Trophoblast cell (in vitro differentiated cells and primary cell): ENCODE measurements at regions not wholly inside any gene's neighbourhood (a gene's known extent, or its start where the extent isn't known, plus 50 kb on each side); places are given as distances from the start of the nearest gene placed in this dataset.
"Not testable (repeated sequence)": the region's sequence is repeated elsewhere in the genome, so short reads cannot be mapped to it uniquely, and the experiment has no call there.

ENCODE experiments used
- DNase-seq, 2 donors: peaks; one replicate each; pipeline ENCODE4 v3.0.0-alpha.2; 2016
- H2AFZ ChIP-seq: 2 replicates; pipeline ENCODE4 v1.6.1; 2013; ENCODE audit warnings: low read length, moderate library complexity, mild to moderate bottlenecking; ENCODE audit not compliant: insufficient read depth, poor library complexity
- H2AK5ac ChIP-seq: 2 replicates; pipeline ENCODE4 v1.6.1; 2013; ENCODE audit warnings: mild to moderate bottlenecking, low read length
- H2BK120ac ChIP-seq: 2 replicates; pipeline ENCODE4 v1.6.1; 2013; ENCODE audit warnings: low read length, mild to moderate bottlenecking, moderate library complexity; ENCODE audit not compliant: insufficient read depth, poor library complexity
- H2BK12ac ChIP-seq: 2 replicates; pipeline ENCODE4 v1.6.1; 2013; ENCODE audit warnings: mild to moderate bottlenecking, low read length, moderate library complexity
- H2BK5ac ChIP-seq: 2 replicates; pipeline ENCODE4 v1.6.1; 2013; ENCODE audit warnings: low read length, low read depth, moderate library complexity, mild to moderate bottlenecking; ENCODE audit not compliant: poor library complexity
- H3K14ac ChIP-seq: 2 replicates; pipeline ENCODE4 v1.6.1; 2013; ENCODE audit warnings: mild to moderate bottlenecking, low read length
- H3K18ac ChIP-seq: 2 replicates; pipeline ENCODE4 v1.6.1; 2013; ENCODE audit warnings: mild to moderate bottlenecking, low read length
- H3K23ac ChIP-seq: 2 replicates; pipeline ENCODE4 v1.6.1; 2013; ENCODE audit warnings: low read length
- H3K27ac ChIP-seq: 2 replicates; pipeline ENCODE4 v1.5.1; 2013; ENCODE audit warnings: low read depth, mild to moderate bottlenecking, inconsistent platforms, low read length, moderate library complexity
- H3K27me3 ChIP-seq: 2 replicates; pipeline ENCODE4 v1.6.1; 2013; ENCODE audit warnings: inconsistent platforms, mild to moderate bottlenecking, low read length, moderate library complexity; ENCODE audit not compliant: insufficient read depth
- H3K36me3 ChIP-seq, 2 experiments: 1 replicate in 1 of 2; 2 replicates in 1 of 2; pipeline ENCODE4 v1.6.1; 2013; ENCODE audit warnings: low read length in 2 of 2, mild to moderate bottlenecking in 2 of 2, moderate library complexity in 1 of 2; ENCODE audit not compliant: insufficient read depth in 2 of 2, control insufficient read depth in 1 of 2
- H3K4ac ChIP-seq: 2 replicates; pipeline ENCODE4 v1.6.1; 2013; ENCODE audit warnings: low read depth, mild to moderate bottlenecking, low read length, moderate library complexity
- H3K4me1 ChIP-seq, 2 experiments: 1 replicate in 1 of 2; 2 replicates in 1 of 2; pipeline ENCODE4 v1.6.1; 2013; ENCODE audit warnings: low read length in 2 of 2, mild to moderate bottlenecking in 2 of 2, moderate library complexity in 1 of 2; ENCODE audit not compliant: insufficient read depth in 2 of 2, control insufficient read depth in 1 of 2
- H3K4me2 ChIP-seq: 2 replicates; pipeline ENCODE4 v1.6.1; 2013; ENCODE audit warnings: inconsistent platforms, mild to moderate bottlenecking, low read length, moderate library complexity
- H3K4me3 ChIP-seq: 2 replicates; pipeline ENCODE4 v1.5.1; 2013; ENCODE audit warnings: mild to moderate bottlenecking, low read depth, low read length, inconsistent platforms
- H3K79me1 ChIP-seq: one replicate; pipeline ENCODE4 v1.6.1; 2013; ENCODE audit warnings: low read length
- H3K79me2 ChIP-seq: 2 replicates; pipeline ENCODE4 v1.6.1; 2013; ENCODE audit warnings: low read length, mild to moderate bottlenecking; ENCODE audit not compliant: control insufficient read depth, insufficient read depth, poor library complexity
- H3K9ac ChIP-seq: 2 replicates; pipeline ENCODE4 v1.6.1; 2013; ENCODE audit warnings: mild to moderate bottlenecking, low read length
- H3K9me3 ChIP-seq: 2 replicates; pipeline ENCODE4 v1.6.1; 2013; ENCODE audit warnings: low read depth, mild to moderate bottlenecking, control low read depth, inconsistent platforms, low read length; ENCODE audit not compliant: insufficient read depth
- H4K12ac ChIP-seq: 2 replicates; pipeline ENCODE4 v1.6.1; 2013; ENCODE audit warnings: low read depth, mild to moderate bottlenecking, low read length, moderate library complexity
- H4K8ac ChIP-seq: 2 replicates; pipeline ENCODE4 v1.6.1; 2013; ENCODE audit warnings: low read depth, mild to moderate bottlenecking, low read length, moderate library complexity
- H4K91ac ChIP-seq: one replicate; pipeline ENCODE4 v1.6.1; 2013; ENCODE audit warnings: low read depth, mild to moderate bottlenecking, low read length, moderate library complexity
- WGBS: extraction: QIAGEN DNeasy Blood & Tissue Kit; methylation state at CpG from one replicate; pipeline ENCODE4 v1.1.7; 2013; ENCODE audit warnings: missing lambda C conversion rate; ENCODE audit not compliant: insufficient read length, insufficient coverage; ENCODE audit errors: extremely low coverage; 5-methylcytosine and 5-hydroxymethylcytosine counted together

GRCh38 chr12:33076401-33076800 lies 179.8 kb upstream of the PKP2 start:
- H3K18ac ChIP-seq, H2BK12ac ChIP-seq, H3K27me3 ChIP-seq, H3K9ac ChIP-seq, DNase-seq, H3K4me3 ChIP-seq, H3K4ac ChIP-seq, H3K14ac ChIP-seq, H3K79me2 ChIP-seq, H3K27ac ChIP-seq, H3K79me1 ChIP-seq, H3K9me3 ChIP-seq, H4K8ac ChIP-seq, H2BK120ac ChIP-seq, H3K4me2 ChIP-seq, H3K23ac ChIP-seq, H3K36me3 ChIP-seq, H2AFZ ChIP-seq, H2BK5ac ChIP-seq, H2AK5ac ChIP-seq, H4K91ac ChIP-seq, H4K12ac ChIP-seq, H3K4me1 ChIP-seq: not testable (repeated sequence)
- WGBS, result no CpG with 5 or more reads among the region's 9 CpGs

- not testable (repeated sequence) for H3K79me2 ChIP-seq, H3K9me3 ChIP-seq, H3K27ac ChIP-seq, H4K91ac ChIP-seq, H2AFZ ChIP-seq, H3K14ac ChIP-seq, H3K79me1 ChIP-seq, H2BK5ac ChIP-seq, H3K4ac ChIP-seq, H3K4me3 ChIP-seq, H4K8ac ChIP-seq, H3K4me1 ChIP-seq, H3K9ac ChIP-seq, H3K18ac ChIP-seq, H3K27me3 ChIP-seq, H3K36me3 ChIP-seq, H3K23ac ChIP-seq, H2BK120ac ChIP-seq, DNase-seq, H4K12ac ChIP-seq, H2AK5ac ChIP-seq, H3K4me2 ChIP-seq, H2BK12ac ChIP-seq
- no CpG with 5 or more reads among the region's 25 CpGs for WGBS
Observed at GRCh38 chr12:33075130-33075766, 178.7 kb upstream of the PKP2 start.

- H3K4me2 ChIP-seq, result no peak overlapping the region
- H3K9me3 ChIP-seq, result peaks cover 3% of the 10 kb centered on the region
- no peak overlapping the region for H2AFZ ChIP-seq
- no peak for DNase-seq
- H2AK5ac ChIP-seq, result no peak overlapping the region
- no peak overlapping the region for H2BK5ac ChIP-seq
- no peak overlapping the region for H3K18ac ChIP-seq
- H3K27ac ChIP-seq, result no peak overlapping the region
- no peak overlapping the region for H4K8ac ChIP-seq
- H4K91ac ChIP-seq, result no peak overlapping the region
- H2BK12ac ChIP-seq, result no peak overlapping the region
- H4K12ac ChIP-seq, result no peak overlapping the region
- no peaks in the 10 kb centered on the region for H3K36me3 ChIP-seq
- H3K4me1 ChIP-seq, result no peaks in the 10 kb centered on the region
- H3K27me3 ChIP-seq, result no peaks in the 10 kb centered on the region
- no peaks in the 10 kb centered on the region for H3K79me2 ChIP-seq
- no peak overlapping the region for H3K23ac ChIP-seq
- H3K4ac ChIP-seq, result no peak overlapping the region
- no peak overlapping the region for H3K14ac ChIP-seq
- H3K79me1 ChIP-seq, result no peaks in the 10 kb centered on the region
- H3K4me3 ChIP-seq, result no peak overlapping the region
- no peak overlapping the region for H2BK120ac ChIP-seq
- no peak overlapping the region for H3K9ac ChIP-seq
Observed at GRCh38 chr12:33061844-33062243, 165.3 kb upstream of the PKP2 start.

GRCh38 chr12:33054371-33054770 lies 157.8 kb upstream of the PKP2 start:
- no peaks in the 10 kb centered on the region for H3K36me3 ChIP-seq
- peaks cover 4% of the 10 kb centered on the region for H3K9me3 ChIP-seq
- no peak overlapping the region for H2AFZ ChIP-seq
- no peaks in the 10 kb centered on the region for H3K79me2 ChIP-seq
- no peak overlapping the region for H4K91ac ChIP-seq
- H3K4me2 ChIP-seq, result no peak overlapping the region
- H2BK5ac ChIP-seq, result no peak overlapping the region
- H3K4ac ChIP-seq, result no peak overlapping the region
- H3K4me1 ChIP-seq, result no peaks in the 10 kb centered on the region
- no peaks in the 10 kb centered on the region for H3K27me3 ChIP-seq
- no peak overlapping the region for H3K9ac ChIP-seq
- H3K23ac ChIP-seq, result no peak overlapping the region
- H3K4me3 ChIP-seq, result no peak overlapping the region
- no peak overlapping the region for H2AK5ac ChIP-seq
- H3K27ac ChIP-seq, result no peak overlapping the region
- H4K12ac ChIP-seq, result no peak overlapping the region
- no peak overlapping the region for H2BK12ac ChIP-seq
- H3K14ac ChIP-seq, result no peak overlapping the region
- H3K18ac ChIP-seq, result no peak overlapping the region
- no peak overlapping the region for H2BK120ac ChIP-seq
- no CpG with 5 or more reads among the region's 3 CpGs for WGBS
- no peaks in the 10 kb centered on the region for H3K79me1 ChIP-seq
- no peak overlapping the region for H4K8ac ChIP-seq
- no peak for DNase-seq
